Activated CD4-positive, alpha-beta memory T cell treated with anti-CD3 and anti-CD28 coated beads, Interleukin-2, amount 10 ng/mL, durations not matched to agents 7 days and 5 days (primary cell): ENCODE measurements at regions not wholly inside any gene's neighbourhood (a gene's known extent, or its start where the extent isn't known, plus 50 kb on each side); places are given as distances from the start of the nearest gene placed in this dataset.

Source experiments
- CTCF ChIA-PET: fragments of 350-600 bp; sonication (Branson Sonifier 250); formaldehyde crosslinking; loops from one replicate; lab custom pipeline; 2021; ENCODE audit warnings: antibody characterized with exemption, inconsistent platforms; lab: Charles Lee
- POLR2A ChIA-PET: fragments of 350-600 bp; sonication (Branson Sonifier 250); formaldehyde crosslinking; loops from one replicate; lab custom pipeline; 2021; ENCODE audit warnings: antibody characterized with exemption; lab: Charles Lee
- DNase-seq: peaks from one replicate; pipeline ENCODE4 v3.0.0-alpha.2; 2020
- H3K27ac Mint-ChIP-seq: one replicate; pipeline ENCODE4 v1.8.0; 2021; ENCODE audit warnings: mild to moderate bottlenecking, mixed read lengths
- H3K27me3 Mint-ChIP-seq: one replicate; pipeline ENCODE4 v1.8.0; 2021; ENCODE audit warnings: mixed read lengths
- H3K36me3 Mint-ChIP-seq: one replicate; pipeline ENCODE4 v1.8.0; 2021; ENCODE audit warnings: low read depth, mixed read lengths
- H3K4me1 Mint-ChIP-seq: one replicate; pipeline ENCODE4 v1.8.0; 2021; ENCODE audit warnings: mixed read lengths
- H3K4me3 Mint-ChIP-seq: one replicate; pipeline ENCODE4 v1.8.0; 2021; ENCODE audit warnings: mild to moderate bottlenecking, mixed read lengths
- H3K9me3 Mint-ChIP-seq: one replicate; pipeline ENCODE4 v1.8.0; 2021; ENCODE audit warnings: mixed read lengths

GRCh38 chr5:68418201-68418600, 202.6 kb downstream of the PIK3R1 start:
- Mint-ChIP-seq H3K27ac (no peak overlapping the region), H3K27me3 (no peaks in the 10 kb centered on the region), H3K9me3 (no peaks in the 10 kb centered on the region), H3K4me3 (no peak overlapping the region), H3K36me3 (no peaks in the 10 kb centered on the region), H3K4me1 (peaks cover 12% of the 10 kb centered on the region)
- POLR2A ChIA-PET: no interaction called here
- CTCF ChIA-PET: interaction anchor here (0.7 kb wide), 1 partner anchor 134 kb away, joined by 4 read pairs; no protein-coding TSS in a partner anchor
- DNase-seq: no peak

- ChIA-PET POLR2A (no interaction called here), CTCF (interaction anchor here (1.2 kb wide), 1 partner anchor 14 kb away, joined by 3 read pairs; no protein-coding TSS in a partner anchor)
- H3K27me3 Mint-ChIP-seq: no peaks in the 10 kb centered on the region
- H3K27ac Mint-ChIP-seq: no peak overlapping the region
- peaks cover 15% of the 10 kb centered on the region for H3K4me1 Mint-ChIP-seq
- DNase-seq: no peak
- no peak overlapping the region for H3K4me3 Mint-ChIP-seq
- no peaks in the 10 kb centered on the region for H3K36me3 Mint-ChIP-seq
- H3K9me3 Mint-ChIP-seq: no peaks in the 10 kb centered on the region
These were observed 203.1 kb downstream of the PIK3R1 start for GRCh38 chr5:68418680-68419079.

- ChIA-PET POLR2A (interaction anchor here (1.2 kb wide), 1 partner anchor 12 kb away, joined by 4 read pairs; no protein-coding TSS in a partner anchor), CTCF (interaction anchor here (1.2 kb wide), 1 partner anchor 15 kb away, joined by 3 read pairs; no protein-coding TSS in a partner anchor)
- H3K4me3 Mint-ChIP-seq: no peak overlapping the region
- no peak overlapping the region for H3K27ac Mint-ChIP-seq
- peaks cover 18% of the 10 kb centered on the region for H3K4me1 Mint-ChIP-seq
- no peaks in the 10 kb centered on the region for H3K27me3 Mint-ChIP-seq
- DNase-seq: no peak
- H3K36me3 Mint-ChIP-seq: no peaks in the 10 kb centered on the region
- H3K9me3 Mint-ChIP-seq: no peaks in the 10 kb centered on the region
These were observed 203.6 kb downstream of the PIK3R1 start for GRCh38 chr5:68419081-68419636.

- Mint-ChIP-seq H3K4me3 (no peak overlapping the region), H3K27ac (no peak overlapping the region), H3K36me3 (no peaks in the 10 kb centered on the region), H3K9me3 (peaks cover 2% of the 10 kb centered on the region), H3K27me3 (no peaks in the 10 kb centered on the region), H3K4me1 (peaks cover 21% of the 10 kb centered on the region)
- DNase-seq: no peak
- ChIA-PET CTCF (interaction anchor here (1.2 kb wide), 1 partner anchor 15 kb away, joined by 3 read pairs; no protein-coding TSS in a partner anchor), POLR2A (interaction anchor here (1.2 kb wide), 1 partner anchor 13 kb away, joined by 4 read pairs; no protein-coding TSS in a partner anchor)
These were observed 204.3 kb downstream of the PIK3R1 start for GRCh38 chr5:68419637-68420452.

GRCh38 chr5:68420476-68421344, 205.2 kb downstream of the PIK3R1 start:
- no peak overlapping the region for H3K27ac Mint-ChIP-seq
- H3K9me3 Mint-ChIP-seq: peaks cover 3% of the 10 kb centered on the region
- peaks cover 24% of the 10 kb centered on the region for H3K4me1 Mint-ChIP-seq
- H3K36me3 Mint-ChIP-seq: no peaks in the 10 kb centered on the region
- no peak for DNase-seq
- no peak overlapping the region for H3K4me3 Mint-ChIP-seq
- POLR2A ChIA-PET: interaction anchor here (1.2 kb wide), 1 partner anchor 14 kb away, joined by 4 read pairs; no protein-coding TSS in a partner anchor
- CTCF ChIA-PET: no interaction called here
- H3K27me3 Mint-ChIP-seq: no peaks in the 10 kb centered on the region

GRCh38 chr5:68421485-68422220, 206.1 kb downstream of the PIK3R1 start:
- peaks cover 3% of the 10 kb centered on the region for H3K36me3 Mint-ChIP-seq
- DNase-seq: no peak
- POLR2A ChIA-PET: no interaction called here
- H3K4me3 Mint-ChIP-seq: no peak overlapping the region
- H3K27ac Mint-ChIP-seq: no peak overlapping the region
- no peaks in the 10 kb centered on the region for H3K27me3 Mint-ChIP-seq
- CTCF ChIA-PET: no interaction called here
- peaks cover 3% of the 10 kb centered on the region for H3K9me3 Mint-ChIP-seq
- peaks cover 32% of the 10 kb centered on the region for H3K4me1 Mint-ChIP-seq

GRCh38 chr5:68423154-68423811, 207.7 kb downstream of the PIK3R1 start:
- H3K27me3 Mint-ChIP-seq: no peaks in the 10 kb centered on the region
- H3K27ac Mint-ChIP-seq: no peak overlapping the region
- CTCF ChIA-PET: no interaction called here
- peaks cover 3% of the 10 kb centered on the region for H3K9me3 Mint-ChIP-seq
- peaks cover 3% of the 10 kb centered on the region for H3K36me3 Mint-ChIP-seq
- POLR2A ChIA-PET: no interaction called here
- no peak for DNase-seq
- H3K4me3 Mint-ChIP-seq: no peak overlapping the region
- H3K4me1 Mint-ChIP-seq: peaks cover 33% of the 10 kb centered on the region

- H3K36me3 Mint-ChIP-seq: peaks cover 3% of the 10 kb centered on the region
- peaks cover 33% of the 10 kb centered on the region for H3K4me1 Mint-ChIP-seq
- peaks cover 6% of the 10 kb centered on the region for H3K27me3 Mint-ChIP-seq
- peak; percentile 48 for DNase-seq
- H3K4me3 Mint-ChIP-seq: no peak overlapping the region
- peak overlapping the region; percentile 61 for H3K27ac Mint-ChIP-seq
- ChIA-PET POLR2A (interaction anchor here (0.9 to 1.6 kb wide), 5 partner anchors 10 to 145 kb away, joined by 3 to 8 read pairs (median 3); no protein-coding TSS in a partner anchor), CTCF (interaction anchor here (0.9 to 1.7 kb wide), 2 partner anchors 9 to 137 kb away, joined by 3 to 4 read pairs; no protein-coding TSS in a partner anchor)
- peaks cover 3% of the 10 kb centered on the region for H3K9me3 Mint-ChIP-seq
These were observed 209.4 kb downstream of the PIK3R1 start for GRCh38 chr5:68424799-68425537.

GRCh38 chr5:68426586-68426985, 211.0 kb downstream of the PIK3R1 start:
- Mint-ChIP-seq H3K9me3 (peaks cover 3% of the 10 kb centered on the region), H3K4me1 (peaks cover 33% of the 10 kb centered on the region), H3K27me3 (peaks cover 9% of the 10 kb centered on the region), H3K4me3 (no peak overlapping the region), H3K27ac (no peak overlapping the region), H3K36me3 (peaks cover 3% of the 10 kb centered on the region)
- CTCF ChIA-PET: interaction anchor here (1.7 kb wide), 1 partner anchor 138 kb away, joined by 4 read pairs; no protein-coding TSS in a partner anchor
- DNase-seq: no peak
- POLR2A ChIA-PET: no interaction called here

GRCh38 chr5:68428231-68428811, 212.8 kb downstream of the PIK3R1 start:
- peaks cover 21% of the 10 kb centered on the region for H3K27me3 Mint-ChIP-seq
- peaks cover 3% of the 10 kb centered on the region for H3K36me3 Mint-ChIP-seq
- DNase-seq: no peak
- no peak overlapping the region for H3K4me3 Mint-ChIP-seq
- peaks cover 3% of the 10 kb centered on the region for H3K9me3 Mint-ChIP-seq
- H3K4me1 Mint-ChIP-seq: peaks cover 40% of the 10 kb centered on the region
- CTCF ChIA-PET: no interaction called here
- no peak overlapping the region for H3K27ac Mint-ChIP-seq
- POLR2A ChIA-PET: no interaction called here

GRCh38 chr5:68429510-68429909, 214.0 kb downstream of the PIK3R1 start:
- Mint-ChIP-seq H3K4me3 (no peak overlapping the region), H3K4me1 (peaks cover 46% of the 10 kb centered on the region), H3K27ac (no peak overlapping the region), H3K9me3 (peaks cover 3% of the 10 kb centered on the region), H3K27me3 (peaks cover 24% of the 10 kb centered on the region), H3K36me3 (peaks cover 3% of the 10 kb centered on the region)
- POLR2A ChIA-PET: no interaction called here
- no peak for DNase-seq
- CTCF ChIA-PET: no interaction called here
